ENCODE measurements at regions not wholly inside any gene's neighbourhood (a gene's known extent, or its start where the extent isn't known, plus 50 kb on each side); places are given as distances from the start of the nearest gene placed in this dataset.

GRCh38 chr3:18097989-18098388 is 327.1 kb downstream of the SATB1 start:
- Histone ChIP-seq H2BK120ac (replicated peaks; ENCODE audit: low read depth, low read length) (no peak overlapping the region), H3K4me3 (ENCODE audit: extremely low read depth in 1 of 4, insufficient read depth in 2 of 4, low read depth in 3 of 4, low read length in 4 of 4) (no peak overlapping the region), H3K18ac (ENCODE audit: extremely low read depth, low read length) (no peak overlapping the region), H4K20me1 (replicated peaks in 1 of 2; ENCODE audit: control insufficient read depth in 1 of 2, insufficient read depth in 2 of 2, low read length in 2 of 2) (no peaks in the 10 kb centered on the region), H3K9ac (replicated peaks in 1 of 4; ENCODE audit: extremely low read depth in 1 of 4, low read depth in 3 of 4, low read length in 3 of 4) (no peak overlapping the region), H3K14ac (ENCODE audit: insufficient read length) (no peak overlapping the region), H2AFZ (ENCODE audit: low read length) (no peak overlapping the region), H3K56ac (replicated peaks; ENCODE audit: insufficient read length, low read depth, low read length) (no peak overlapping the region), H4K91ac (replicated peaks; ENCODE audit: insufficient read length, low read length) (no peak overlapping the region), H2AK5ac (ENCODE audit: low read depth, low read length) (no peak overlapping the region), H4K5ac (ENCODE audit: insufficient read length, low read depth, low read length) (no peak overlapping the region), H3K79me2 (ENCODE audit: control insufficient read depth in 1 of 2, insufficient read depth in 2 of 2, low read length in 2 of 2) (no peaks in the 10 kb centered on the region), H2BK12ac (ENCODE audit: low read depth, low read length) (no peak overlapping the region), H3K23ac (ENCODE audit: insufficient read length) (no peak overlapping the region), H3K79me1 (ENCODE audit: low read depth, low read length) (no peaks in the 10 kb centered on the region; the same call in 1 of the 2 replicates), H3K4me1 (replicated peaks in 1 of 4; ENCODE audit: control insufficient read depth in 3 of 4, insufficient read depth in 4 of 4, low read length in 3 of 4) (no peaks in the 10 kb centered on the region), H3K9me3 (ENCODE audit: insufficient read depth in 2 of 2, low read depth in 1 of 2, low read length in 1 of 2) (no peaks in the 10 kb centered on the region; a peak in 1 of 4 replicates), H2BK20ac (ENCODE audit: low read length) (no peak overlapping the region), H3K27me3 (replicated peaks in 1 of 4; ENCODE audit: control insufficient read depth in 3 of 4, extremely low read depth in 1 of 4, insufficient read depth in 3 of 4, low read length in 3 of 4) (no peaks in the 10 kb centered on the region), H3K36me3 (ENCODE audit: control insufficient read depth in 2 of 4, insufficient read depth in 4 of 4, low read length in 3 of 4) (peaks cover 0 to 3% (median 0%) of the 10 kb centered on the region in 4 experiments; a peak in 2 of 8 replicates), H3K4ac (replicated peaks; ENCODE audit: insufficient read length, low read depth, low read length) (no peak overlapping the region), H4K8ac (ENCODE audit: extremely low read depth, insufficient read depth, low read length) (no peak overlapping the region), H2BK15ac (ENCODE audit: low read length) (no peak overlapping the region), H3K27ac (ENCODE audit: low read depth, low read length) (no peak overlapping the region), H2BK5ac (ENCODE audit: low read depth, low read length) (no peak overlapping the region), H3K4me2 (ENCODE audit: insufficient read depth in 1 of 2, low read depth in 2 of 2, low read length in 2 of 2) (no peak overlapping the region), H3K23me2 (ENCODE audit: low read depth, low read length) (no peaks in the 10 kb centered on the region)
- ChIA-PET CTCF (ENCODE audit: partially characterized antibody) (interaction anchor here (0.9 kb wide), 1 partner anchor 30 kb away, joined by 3 read pairs; no protein-coding TSS in a partner anchor), POLR2A (ENCODE audit: partially characterized antibody) (no interaction called here)
- WGBS, 2 experiments (ENCODE audit: extremely low coverage in 1 of 2, insufficient coverage in 1 of 2, insufficient read length in 1 of 2, insufficient replicate concordance in 2 of 2, low coverage in 1 of 2, low lambda C conversion rate in 2 of 2, missing lambda C conversion rate in 1 of 2): 96% methylated on average over 3 of the region's 3 CpGs; no CpG with 5 or more reads in 1 of the 2 experiments
- DNase-seq (ENCODE audit: low read depth in 1 of 2, low spot score in 2 of 2): no peak
- FAIRE-seq: no peak
- TF ChIP-seq TEAD4 (IDR thresholded peaks at IDR 0.05; ENCODE audit: low read depth, low read length) (no peak), GABPA (IDR thresholded peaks at IDR 0.05; ENCODE audit: borderline replicate concordance, insufficient read depth, low read length) (no peak), CHD2 (IDR thresholded peaks at IDR 0.05; ENCODE audit: low read length) (no peak), ATF3 (IDR thresholded peaks at IDR 0.05; ENCODE audit: insufficient read depth, low read depth, low read length) (no peak), BRCA1 (IDR thresholded peaks at IDR 0.05; ENCODE audit: low read depth, low read length) (no peak), PHF8 (conservative IDR thresholded peaks at IDR 0.05; ENCODE audit: low read depth, low read length) (no peak), CTCF (IDR thresholded peaks at IDR 0.05; ENCODE audit: control extremely low read depth in 1 of 3, insufficient read depth in 1 of 3, low read depth in 1 of 3, low read length in 3 of 3) (no peak), SIN3A (conservative IDR thresholded peaks at IDR 0.05 in 1 of 2, IDR thresholded peaks at IDR 0.05 in 1 of 2; ENCODE audit: low read depth in 1 of 2, low read length in 2 of 2) (no peak), MAFK (IDR thresholded peaks at IDR 0.05; ENCODE audit: low read depth, low read length) (no peak), SP2 (IDR thresholded peaks at IDR 0.05; ENCODE audit: low read length) (no peak)

All from H1 (cell line).